ENCODE measurements at regions not wholly inside any gene's neighbourhood (a gene's known extent, or its start where the extent isn't known, plus 50 kb on each side); places are given as distances from the start of the nearest gene placed in this dataset.

- no peak for TF ChIP-seq CTCF (IDR thresholded peaks at IDR 0.05)
- no peak for TF ChIP-seq POLR2A (IDR thresholded peaks at IDR 0.05)
Measured at GRCh38 chr3:16070707-16071106, 103.8 kb upstream of the GALNT15 start.
